Neural crest cell (in vitro differentiated cells): ENCODE measurements at regions not wholly inside any gene's neighbourhood (a gene's known extent, or its start where the extent isn't known, plus 50 kb on each side); places are given as distances from the start of the nearest gene placed in this dataset.

Experiments
- DNase-seq: peaks from one replicate; pipeline ENCODE4 v3.0.0; 2021; ENCODE audit warnings: low read depth, mixed read lengths, low spot score
- H3K27ac Mint-ChIP-seq: one replicate; pipeline ENCODE4 v1.8.0; 2021; ENCODE audit warnings: mild to moderate bottlenecking, mixed read lengths; ENCODE audit not compliant: unreplicated experiment
- H3K27me3 Mint-ChIP-seq: 2 replicates; pipeline ENCODE4 v1.8.0; 2021; ENCODE audit warnings: low read depth, mild to moderate bottlenecking, mixed read lengths
- H3K36me3 Mint-ChIP-seq: 2 replicates; pipeline ENCODE4 v1.8.0; 2021; ENCODE audit warnings: low read depth, mild to moderate bottlenecking, mixed read lengths
- H3K4me1 Mint-ChIP-seq: 2 replicates; pipeline ENCODE4 v1.8.0; 2021; ENCODE audit warnings: mixed read lengths
- H3K4me3 Mint-ChIP-seq: one replicate; pipeline ENCODE4 v1.8.0; 2021; ENCODE audit warnings: mild to moderate bottlenecking, mixed read lengths
- H3K9me3 Mint-ChIP-seq: 2 replicates; pipeline ENCODE4 v1.8.0; 2021; ENCODE audit warnings: mixed read lengths
- CTCF ChIP-seq: fragments of 200-600 bp; sonication (generic); conservative IDR thresholded peaks from 2 replicates; pipeline ENCODE4 v1.5.0; 2021; ENCODE audit warnings: antibody characterized with exemption, mild to moderate bottlenecking

GRCh38 chr12:115229517-115229916 is 545.5 kb upstream of the TBX3 start:
- H3K27me3 Mint-ChIP-seq: peaks cover 5% of the 10 kb centered on the region
- H3K9me3 Mint-ChIP-seq: no peaks in the 10 kb centered on the region
- TF ChIP-seq CTCF: no peak
- H3K36me3 Mint-ChIP-seq: no peaks in the 10 kb centered on the region
- H3K4me3 Mint-ChIP-seq: no peak overlapping the region
- no peak for DNase-seq
- no peak overlapping the region for H3K27ac Mint-ChIP-seq
- no peaks in the 10 kb centered on the region for H3K4me1 Mint-ChIP-seq

DNA sequence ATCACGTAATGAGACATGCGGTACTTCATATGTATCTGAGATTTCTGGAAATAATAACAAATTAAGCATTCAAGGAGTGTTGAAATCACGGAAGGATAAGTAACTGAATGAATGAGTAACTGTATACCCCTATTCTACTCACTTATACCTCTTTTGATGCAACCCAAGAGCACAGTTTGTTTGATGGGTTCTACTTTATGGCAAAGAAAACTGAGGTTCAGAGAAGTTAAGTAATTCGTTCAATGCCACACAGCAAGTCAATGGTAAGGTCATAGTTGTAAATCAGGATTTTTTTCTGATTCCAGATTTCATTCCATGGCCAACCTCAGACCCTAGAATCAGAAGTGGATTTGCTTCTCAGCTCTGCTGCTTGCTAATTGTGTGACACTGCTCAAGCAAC is 544.5 kb upstream of the TBX3 start:
- peaks cover 5% of the 10 kb centered on the region for H3K4me1 Mint-ChIP-seq
- H3K27ac Mint-ChIP-seq: no peak overlapping the region
- no peaks in the 10 kb centered on the region for H3K36me3 Mint-ChIP-seq

GRCh38 chr12:115227137-115227615 is 543.2 kb upstream of the TBX3 start:
- no peaks in the 10 kb centered on the region for H3K27me3 Mint-ChIP-seq
- no peak for DNase-seq
- TF ChIP-seq CTCF: no peak
- H3K4me1 Mint-ChIP-seq: peaks cover 5% of the 10 kb centered on the region
- H3K9me3 Mint-ChIP-seq: no peaks in the 10 kb centered on the region
- H3K4me3 Mint-ChIP-seq: no peak overlapping the region
- no peaks in the 10 kb centered on the region for H3K36me3 Mint-ChIP-seq
- no peak overlapping the region for H3K27ac Mint-ChIP-seq

More for the DNA sequence above, 544.5 kb upstream of the TBX3 start:
- DNase-seq: no peak
- no peaks in the 10 kb centered on the region for H3K27me3 Mint-ChIP-seq
- no peak overlapping the region for H3K4me3 Mint-ChIP-seq
- TF ChIP-seq CTCF: no peak
- H3K9me3 Mint-ChIP-seq: no peaks in the 10 kb centered on the region

DNA sequence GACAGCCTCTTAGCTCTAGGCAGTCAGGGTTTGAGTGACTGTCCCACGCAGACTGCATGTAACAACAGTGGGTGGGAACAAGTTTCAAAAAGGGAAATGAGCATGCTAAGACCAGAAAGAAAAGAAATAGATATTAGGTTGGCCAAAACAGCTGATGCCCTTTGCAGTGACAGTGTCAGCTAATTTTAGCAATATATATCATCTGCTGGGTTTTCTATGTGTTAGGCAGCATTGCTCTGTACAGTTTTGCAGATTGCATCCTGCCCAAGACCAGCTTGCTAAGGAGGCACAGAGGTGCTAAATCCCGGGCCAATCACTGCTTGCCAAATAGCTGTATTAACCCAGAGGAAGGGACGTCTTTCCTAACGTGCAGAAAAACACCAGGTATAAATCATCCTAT is 541.9 kb upstream of the TBX3 start:
- DNase-seq: no peak
- Mint-ChIP-seq H3K36me3 (no peaks in the 10 kb centered on the region), H3K9me3 (no peaks in the 10 kb centered on the region), H3K4me3 (no peak overlapping the region), H3K27ac (no peak overlapping the region), H3K4me1 (peaks cover 5% of the 10 kb centered on the region), H3K27me3 (no peaks in the 10 kb centered on the region)
- no peak for TF ChIP-seq CTCF

GRCh38 chr12:115223991-115224390 is 540.0 kb upstream of the TBX3 start:
- DNase-seq: no peak
- Mint-ChIP-seq H3K27ac (no peak overlapping the region), H3K4me3 (no peak overlapping the region), H3K9me3 (no peaks in the 10 kb centered on the region), H3K36me3 (no peaks in the 10 kb centered on the region), H3K27me3 (no peaks in the 10 kb centered on the region), H3K4me1 (peaks cover 5% of the 10 kb centered on the region)
- no peak for TF ChIP-seq CTCF

- Mint-ChIP-seq H3K27ac (no peak overlapping the region), H3K4me3 (no peak overlapping the region), H3K4me1 (peaks cover 5% of the 10 kb centered on the region), H3K36me3 (no peaks in the 10 kb centered on the region), H3K9me3 (no peaks in the 10 kb centered on the region), H3K27me3 (no peaks in the 10 kb centered on the region)
- DNase-seq: no peak
- TF ChIP-seq CTCF: no peak
Measured at GRCh38 chr12:115223322-115223721, 539.3 kb upstream of the TBX3 start.
